ENCODE measurements at regions not wholly inside any gene's neighbourhood (a gene's known extent, or its start where the extent isn't known, plus 50 kb on each side); places are given as distances from the start of the nearest gene placed in this dataset.
"Not testable (repeated sequence)": the region's sequence is repeated elsewhere in the genome, so short reads cannot be mapped to it uniquely, and the experiment has no call there.

DNA sequence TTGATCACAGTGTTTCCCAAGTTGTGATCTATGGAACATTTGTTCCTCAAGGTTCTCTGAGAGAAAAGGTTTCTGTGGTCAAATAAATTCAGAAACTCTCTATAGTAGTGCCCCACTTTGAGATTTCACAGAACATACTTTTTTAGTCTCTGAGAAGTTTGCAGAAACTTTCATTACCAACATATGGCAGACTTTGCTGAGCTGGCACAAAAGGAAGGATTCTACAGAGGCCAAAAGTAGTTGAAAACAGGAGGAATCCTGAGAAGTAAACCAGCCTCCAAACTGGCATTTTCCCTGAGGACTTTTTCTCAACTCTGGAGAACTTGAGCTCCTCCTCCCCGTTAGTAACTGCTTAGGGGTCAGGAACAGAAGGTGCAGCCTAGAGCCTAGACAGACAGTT is 117.8 kb upstream of the ESX1 start:
- DNase-seq: no peak

DNA sequence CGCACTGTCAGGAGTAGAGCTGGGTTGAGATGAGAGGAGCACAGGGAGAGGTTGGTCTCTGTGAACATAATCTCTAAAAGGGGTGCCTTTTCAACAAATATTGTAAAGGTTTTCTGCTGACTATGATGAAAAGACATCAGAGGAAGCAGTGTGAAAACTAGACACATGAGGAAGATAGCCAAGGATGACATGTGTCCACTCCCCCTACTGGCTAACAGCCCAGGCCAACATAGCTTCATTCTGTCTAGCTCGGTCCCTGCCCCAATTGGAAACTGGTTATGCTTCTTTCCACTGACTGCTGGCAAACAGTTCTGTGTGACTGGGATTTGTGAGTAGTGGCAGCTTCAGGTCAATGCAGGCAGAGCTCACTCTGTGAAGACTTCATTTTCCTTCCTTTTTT is 115.4 kb upstream of the ESX1 start:
- peak; percentile 2 for DNase-seq

DNA sequence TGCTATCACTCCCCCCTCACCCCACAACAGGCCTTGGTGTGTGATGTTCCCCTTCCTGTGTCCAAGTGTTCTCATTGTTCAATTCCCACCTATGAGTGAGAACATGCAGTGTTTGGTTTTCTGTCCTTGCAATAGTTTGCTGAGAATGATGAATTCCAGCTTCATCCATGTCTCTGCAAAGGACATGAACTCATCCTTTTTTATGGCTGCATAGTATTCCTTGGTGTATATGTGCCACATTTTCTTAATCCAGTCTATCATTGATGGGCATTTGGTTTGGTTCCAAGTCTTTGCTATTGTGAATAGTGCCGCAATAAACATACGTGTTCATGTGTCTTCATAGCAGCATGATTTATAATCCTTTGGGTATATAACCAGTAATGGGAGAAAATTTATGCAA is 106.0 kb upstream of the ESX1 start:
- not testable (repeated sequence) for DNase-seq

- no peak for DNase-seq
Observed at GRCh38 chrX:104359124-104359523, 104.4 kb upstream of the ESX1 start.

GRCh38 chrX:104351173-104351769 is 96.5 kb upstream of the ESX1 start:
- DNase-seq: no peak

GRCh38 chrX:104347860-104348259 is 93.1 kb upstream of the ESX1 start:
- no peak for DNase-seq

DNA sequence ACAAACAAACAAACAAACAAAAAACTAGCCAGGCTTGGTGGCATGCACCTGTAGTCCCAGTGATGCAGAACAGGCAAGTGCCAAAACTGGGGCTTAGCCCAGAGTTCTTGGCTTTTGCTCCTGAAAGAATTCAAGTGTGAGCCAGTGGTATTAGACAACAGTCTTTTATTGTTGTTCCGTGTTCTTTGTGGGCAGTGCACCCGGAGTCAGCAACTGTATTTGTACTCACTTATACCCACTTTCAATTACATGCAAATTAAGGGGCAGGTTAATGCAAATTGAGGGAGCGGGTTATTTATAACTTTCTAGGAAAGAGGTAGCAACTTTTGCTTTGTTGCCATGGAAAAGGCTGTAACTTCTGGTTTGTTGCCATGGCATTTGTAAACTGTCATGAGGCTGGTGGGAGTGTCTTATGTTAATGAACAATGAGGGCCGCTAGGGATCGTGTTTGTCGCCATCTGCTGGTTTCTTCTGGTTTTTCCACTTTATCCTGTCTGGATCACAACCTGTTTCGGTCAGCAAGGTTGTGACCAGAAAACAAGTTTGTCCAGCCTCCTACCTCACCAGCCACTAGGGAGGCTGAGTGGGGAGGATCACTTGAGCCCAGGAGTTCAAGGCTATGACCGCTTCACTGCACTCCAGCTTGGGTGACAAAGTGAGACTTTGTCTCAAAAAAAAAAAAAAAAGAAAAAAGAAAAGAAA is 88.8 kb upstream of the ESX1 start:
- peak; percentile 83 for DNase-seq

DNA sequence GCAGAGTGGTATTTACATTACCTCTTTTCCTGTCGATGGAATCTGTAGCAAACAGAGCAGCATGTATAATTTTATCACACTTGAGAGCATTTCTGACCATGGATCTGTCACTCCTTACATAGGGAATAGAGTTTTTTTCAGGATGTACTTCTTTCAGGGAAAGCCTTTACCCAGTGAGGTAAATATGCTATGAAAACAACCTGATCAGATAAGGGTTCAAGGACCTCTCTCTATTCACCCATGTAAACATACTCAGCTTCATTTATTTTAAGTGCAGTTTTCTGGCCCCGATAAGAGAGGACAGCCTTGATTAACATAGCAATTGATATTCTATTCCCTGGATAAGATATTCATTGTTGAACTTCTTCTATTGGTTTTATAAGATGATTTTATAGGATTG is 87.3 kb upstream of the ESX1 start:
- DNase-seq: no peak

DNA sequence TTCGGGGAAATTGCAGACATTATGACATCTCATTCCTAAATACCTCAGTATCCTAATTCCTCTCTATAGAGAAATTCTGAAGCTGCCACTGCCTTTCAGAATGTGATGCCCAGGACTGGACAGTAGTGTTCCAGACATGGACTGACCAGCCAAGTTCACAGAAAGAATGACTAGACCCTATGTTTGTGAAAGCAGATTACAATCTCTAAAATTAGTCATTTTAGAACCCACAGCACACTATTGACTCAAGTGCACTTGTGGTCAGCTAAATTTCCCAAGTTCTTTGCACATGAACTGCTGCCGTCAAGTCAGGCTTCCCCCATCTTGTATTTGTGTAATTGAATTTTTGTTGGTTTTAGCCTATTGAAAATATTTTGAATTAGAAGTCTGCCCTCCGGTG is 81.0 kb upstream of the ESX1 start:
- no peak for DNase-seq

DNA sequence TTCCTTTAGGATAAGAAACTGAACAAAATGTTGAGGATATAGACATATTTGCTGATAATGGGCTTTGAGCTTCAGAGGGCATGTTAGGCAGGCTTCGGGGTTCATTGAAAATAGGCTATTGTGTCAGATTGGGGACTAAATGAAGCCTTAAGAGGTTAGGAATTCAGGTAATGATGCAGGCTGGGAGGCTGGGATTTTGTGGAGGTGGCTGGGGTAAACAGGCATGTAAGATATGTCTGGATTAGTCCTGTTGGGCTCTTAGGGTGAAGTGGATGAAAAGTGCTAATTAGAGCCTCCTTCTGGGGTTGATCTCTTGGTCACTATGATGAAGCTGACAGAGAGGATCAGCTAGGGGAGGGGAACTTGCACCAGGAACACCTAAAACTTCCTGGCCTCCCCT is 80.2 kb upstream of the ESX1 start:
- no peak for DNase-seq

- no peak for DNase-seq
Observed at GRCh38 chrX:104330966-104331365, 76.2 kb upstream of the ESX1 start.

DNA sequence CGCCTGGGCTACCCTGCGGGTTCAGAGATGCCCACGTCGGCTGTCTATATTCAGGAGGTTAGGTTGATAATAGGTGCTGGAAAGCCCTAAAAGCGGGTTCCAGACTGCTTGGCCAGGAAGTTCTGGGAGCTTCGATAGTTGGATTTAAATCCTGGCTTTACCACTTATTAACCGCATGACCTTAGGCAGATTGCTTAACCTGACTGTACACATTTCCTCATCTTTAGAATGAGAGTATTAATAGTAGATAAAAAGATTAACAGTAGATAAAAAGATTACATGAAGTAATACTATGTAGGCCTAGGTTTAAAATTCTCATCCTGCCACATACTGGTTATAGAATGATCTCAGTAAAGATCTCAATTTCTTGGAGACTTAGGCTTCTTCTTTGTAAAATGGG is 75.0 kb upstream of the ESX1 start:
- no peak for DNase-seq

- no peak for DNase-seq
Observed at GRCh38 chrX:104325213-104325585, 70.5 kb upstream of the ESX1 start.

DNA sequence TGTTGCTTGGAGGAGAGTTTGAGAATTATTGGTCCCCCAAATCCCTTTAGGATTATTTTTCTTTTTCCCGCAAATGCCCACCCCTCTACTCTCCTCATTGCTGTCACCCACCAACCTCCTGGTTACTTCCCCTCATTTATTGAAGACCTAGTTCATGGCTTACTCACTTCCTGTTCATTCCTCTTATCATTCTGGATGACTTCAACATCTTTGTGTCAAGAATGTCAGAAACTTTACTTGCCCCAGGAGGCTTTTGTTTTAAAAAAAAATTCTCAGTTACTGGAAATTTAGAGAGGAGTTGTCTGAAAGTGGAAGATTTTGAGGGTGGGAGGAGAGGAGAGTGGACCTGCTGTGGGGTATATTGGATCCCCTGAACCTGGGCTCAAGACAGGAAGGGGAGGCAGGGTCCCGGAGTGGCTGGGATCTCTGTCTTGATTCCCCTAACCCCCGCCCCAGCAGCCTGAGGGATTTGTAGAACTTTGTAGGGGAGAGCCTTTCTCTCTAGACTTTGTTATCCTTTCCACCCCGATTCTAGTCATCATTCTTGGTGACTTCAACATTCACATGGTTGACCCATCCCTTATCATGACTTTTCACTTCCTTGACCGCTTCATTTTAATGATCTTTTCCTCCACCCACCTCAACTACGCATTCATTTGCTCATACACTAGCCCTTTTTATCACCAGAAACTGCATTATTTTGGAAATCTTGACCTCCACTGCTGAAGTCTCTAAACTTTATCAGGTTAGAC is 69.9 kb upstream of the ESX1 start:
- DNase-seq: no peak

DNA sequence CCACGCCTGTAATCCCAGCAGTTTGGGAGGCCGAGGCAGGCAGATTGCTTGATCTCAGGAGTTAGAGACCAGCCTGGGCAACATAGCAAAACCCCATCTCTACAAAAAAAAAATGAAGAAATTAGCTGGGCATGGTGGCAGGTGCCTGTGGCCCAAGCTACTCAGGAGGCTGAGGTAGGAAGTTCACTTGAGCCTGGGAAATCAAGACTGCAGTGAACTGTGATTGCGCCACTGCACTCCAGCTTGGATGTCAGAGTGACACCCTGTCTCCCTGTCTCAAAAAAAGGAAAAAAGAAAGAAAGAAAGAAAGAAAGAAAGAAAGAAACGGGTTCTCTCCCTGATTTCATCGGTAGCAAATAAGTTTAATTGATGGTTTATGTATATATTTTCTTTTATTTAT is 64.6 kb upstream of the ESX1 start:
- DNase-seq: no peak

- DNase-seq: no peak
Observed at GRCh38 chrX:104318330-104319009, 63.7 kb upstream of the ESX1 start.

GRCh38 chrX:104316739-104317138 is 62.0 kb upstream of the ESX1 start:
- DNase-seq: no peak

DNA sequence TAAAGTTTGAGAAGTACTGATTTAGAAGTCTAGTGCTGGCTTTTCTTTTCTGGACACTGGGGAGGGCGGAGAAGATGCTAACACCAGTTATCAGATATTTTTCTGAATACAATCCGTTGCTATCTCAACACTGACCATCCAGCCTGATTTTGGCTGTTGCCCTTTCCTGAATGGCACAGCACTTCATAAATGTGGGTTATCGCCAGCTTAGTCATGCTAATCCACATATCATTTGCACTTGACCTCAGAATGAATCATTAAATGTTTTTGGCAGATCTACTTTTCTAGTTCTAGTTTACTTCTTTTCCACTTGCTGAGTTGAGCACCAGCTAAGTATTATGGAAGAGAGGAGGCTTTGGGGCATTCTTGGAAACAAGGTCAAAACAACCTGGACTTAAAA is 60.8 kb upstream of the ESX1 start:
- DNase-seq: no peak

- no peak for DNase-seq
Observed at GRCh38 chrX:104310657-104311254, 56.0 kb upstream of the ESX1 start.

- DNase-seq: peak; percentile 26
Observed at GRCh38 chrX:104310090-104310489, 55.4 kb upstream of the ESX1 start.

DNA sequence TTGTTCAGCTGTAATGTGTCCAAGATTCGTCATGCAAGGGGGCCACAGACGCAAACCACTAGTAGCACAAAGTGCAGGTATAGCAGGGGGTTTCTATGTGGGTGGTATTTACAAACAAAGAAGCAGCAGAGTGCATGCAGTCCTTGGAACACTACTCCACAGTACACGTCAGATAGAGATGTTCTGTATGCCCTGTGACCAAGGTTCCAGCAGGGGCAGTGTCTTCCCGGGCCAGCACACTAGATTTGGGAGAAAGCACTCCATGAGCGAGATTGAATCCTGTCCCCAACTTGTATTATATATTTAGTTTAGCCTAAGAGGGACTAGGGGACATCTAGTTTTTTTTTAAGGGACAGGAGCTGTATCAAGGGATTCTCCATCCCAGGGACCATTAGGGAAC is 54.4 kb upstream of the ESX1 start:
- DNase-seq: no peak

- DNase-seq: no peak
Observed at GRCh38 chrX:104307341-104307740, 52.6 kb upstream of the ESX1 start.

DNA sequence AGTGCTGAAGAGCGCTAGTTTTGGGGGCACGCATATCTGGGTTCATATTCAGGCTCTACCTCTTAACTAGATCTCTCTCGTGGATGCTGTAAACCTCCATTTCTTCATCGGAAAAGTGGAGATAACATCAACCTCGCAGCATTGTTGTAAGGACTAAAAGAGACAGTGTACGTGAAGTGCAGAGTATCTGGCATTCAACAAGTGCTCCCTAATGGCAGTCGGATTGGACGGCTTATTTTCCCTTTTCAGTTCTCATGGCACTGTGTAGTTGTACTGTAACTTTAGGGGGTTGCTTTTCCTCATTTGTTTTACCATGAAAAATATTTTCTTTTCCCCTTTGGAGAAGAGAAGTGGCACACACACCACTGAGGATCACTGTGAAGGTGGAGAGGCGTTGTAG is 51.4 kb upstream of the ESX1 start:
- DNase-seq: no peak
